Right lobe of liver (tissue), 4 donors: ENCODE measurements at regions not wholly inside any gene's neighbourhood (a gene's known extent, or its start where the extent isn't known, plus 50 kb on each side); places are given as distances from the start of the nearest gene placed in this dataset.

Source experiments
- POLR2A ChIP-seq: fragments of 450-650 bp; IDR thresholded peaks from one replicate; pipeline ENCODE4 v1.6.1; 2017; ENCODE audit warnings: antibody characterized with exemption, mild to moderate bottlenecking
- TF ChIP-seq, protein P1 (sequence below), 4 donors: fragments of 200-600 bp in 3 of 4; fragments of 450-650 bp in 1 of 4; IDR thresholded peaks; one replicate each; pipeline versions ENCODE4 v1.5.1 to v1.8.0; 2016 to 2022; ENCODE audit warnings: antibody characterized with exemption in 4 of 4, mild to moderate bottlenecking in 2 of 4
- donor health status: DM: no; HTN: no; CAD: no.
- donor health status: DM: no; HTN: no; CAD: no.
- donor health status: DM: no; HTN: yes; CAD: no.

DNA sequence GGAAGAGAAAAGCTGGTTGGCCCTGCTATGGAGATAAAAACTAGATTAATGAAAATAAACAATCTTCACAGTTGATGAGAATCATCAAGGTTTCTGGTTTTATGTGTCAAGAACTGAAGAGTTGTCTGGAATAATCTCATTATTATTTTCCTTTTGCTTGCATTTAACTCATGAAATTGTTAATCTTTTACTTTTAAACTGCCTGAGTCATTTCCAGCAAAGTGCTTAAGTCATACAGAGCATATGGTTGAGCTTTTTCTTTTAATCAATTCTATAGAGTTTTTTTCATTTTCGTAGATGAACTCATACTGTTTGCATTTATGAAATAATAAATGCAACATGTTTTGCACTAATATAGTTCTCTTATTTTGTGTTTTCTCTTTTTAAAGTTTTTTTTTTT is 747.9 kb downstream of the NXPH1 start:
- TF ChIP-seq, protein P1, sequence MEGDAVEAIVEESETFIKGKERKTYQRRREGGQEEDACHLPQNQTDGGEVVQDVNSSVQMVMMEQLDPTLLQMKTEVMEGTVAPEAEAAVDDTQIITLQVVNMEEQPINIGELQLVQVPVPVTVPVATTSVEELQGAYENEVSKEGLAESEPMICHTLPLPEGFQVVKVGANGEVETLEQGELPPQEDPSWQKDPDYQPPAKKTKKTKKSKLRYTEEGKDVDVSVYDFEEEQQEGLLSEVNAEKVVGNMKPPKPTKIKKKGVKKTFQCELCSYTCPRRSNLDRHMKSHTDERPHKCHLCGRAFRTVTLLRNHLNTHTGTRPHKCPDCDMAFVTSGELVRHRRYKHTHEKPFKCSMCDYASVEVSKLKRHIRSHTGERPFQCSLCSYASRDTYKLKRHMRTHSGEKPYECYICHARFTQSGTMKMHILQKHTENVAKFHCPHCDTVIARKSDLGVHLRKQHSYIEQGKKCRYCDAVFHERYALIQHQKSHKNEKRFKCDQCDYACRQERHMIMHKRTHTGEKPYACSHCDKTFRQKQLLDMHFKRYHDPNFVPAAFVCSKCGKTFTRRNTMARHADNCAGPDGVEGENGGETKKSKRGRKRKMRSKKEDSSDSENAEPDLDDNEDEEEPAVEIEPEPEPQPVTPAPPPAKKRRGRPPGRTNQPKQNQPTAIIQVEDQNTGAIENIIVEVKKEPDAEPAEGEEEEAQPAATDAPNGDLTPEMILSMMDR (IDR thresholded peaks at IDR 0.05) = no peak
- TF ChIP-seq POLR2A = no peak
